ENCODE measurements at regions not wholly inside any gene's neighbourhood (a gene's known extent, or its start where the extent isn't known, plus 50 kb on each side); places are given as distances from the start of the nearest gene placed in this dataset.

DNA sequence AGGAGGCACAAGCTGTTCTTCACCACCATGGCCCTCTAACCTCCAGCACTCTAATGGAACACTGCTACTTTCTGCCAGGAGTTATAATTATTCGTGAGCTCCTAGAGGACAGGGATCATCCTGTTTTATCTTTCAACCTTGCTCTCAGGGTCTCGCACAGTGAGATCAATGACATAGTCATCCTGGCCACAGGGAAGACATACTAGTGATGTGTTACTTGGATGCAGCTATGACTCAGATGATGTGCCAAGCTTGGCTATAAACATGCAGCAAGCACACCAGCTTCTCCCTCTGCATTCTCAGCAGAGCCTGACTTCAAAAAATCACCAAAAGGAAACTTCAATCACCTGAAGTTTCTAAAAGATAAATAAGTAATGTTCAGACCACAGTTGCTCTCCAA is 203.8 kb upstream of the HES1 start:
- TF ChIP-seq, protein P1, sequence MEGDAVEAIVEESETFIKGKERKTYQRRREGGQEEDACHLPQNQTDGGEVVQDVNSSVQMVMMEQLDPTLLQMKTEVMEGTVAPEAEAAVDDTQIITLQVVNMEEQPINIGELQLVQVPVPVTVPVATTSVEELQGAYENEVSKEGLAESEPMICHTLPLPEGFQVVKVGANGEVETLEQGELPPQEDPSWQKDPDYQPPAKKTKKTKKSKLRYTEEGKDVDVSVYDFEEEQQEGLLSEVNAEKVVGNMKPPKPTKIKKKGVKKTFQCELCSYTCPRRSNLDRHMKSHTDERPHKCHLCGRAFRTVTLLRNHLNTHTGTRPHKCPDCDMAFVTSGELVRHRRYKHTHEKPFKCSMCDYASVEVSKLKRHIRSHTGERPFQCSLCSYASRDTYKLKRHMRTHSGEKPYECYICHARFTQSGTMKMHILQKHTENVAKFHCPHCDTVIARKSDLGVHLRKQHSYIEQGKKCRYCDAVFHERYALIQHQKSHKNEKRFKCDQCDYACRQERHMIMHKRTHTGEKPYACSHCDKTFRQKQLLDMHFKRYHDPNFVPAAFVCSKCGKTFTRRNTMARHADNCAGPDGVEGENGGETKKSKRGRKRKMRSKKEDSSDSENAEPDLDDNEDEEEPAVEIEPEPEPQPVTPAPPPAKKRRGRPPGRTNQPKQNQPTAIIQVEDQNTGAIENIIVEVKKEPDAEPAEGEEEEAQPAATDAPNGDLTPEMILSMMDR (conservative IDR thresholded peaks at IDR 0.05 in 1 of 2, IDR thresholded peaks at IDR 0.05 in 1 of 2; ENCODE audit: extremely low read depth in 1 of 2, insufficient read depth in 1 of 2, low read depth in 1 of 2, low read length in 2 of 2) = no peak
- TF ChIP-seq EZH2 (IDR thresholded peaks at IDR 0.05; ENCODE audit: borderline replicate concordance, low read length) = no peak
